Activated CD8-positive, alpha-beta T cell treated with anti-CD3 and anti-CD28 coated beads, Interleukin-2, amount 10 ng/mL, durations not matched to agents 7 days and 5 days (primary cell): ENCODE measurements at regions not wholly inside any gene's neighbourhood (a gene's known extent, or its start where the extent isn't known, plus 50 kb on each side); places are given as distances from the start of the nearest gene placed in this dataset.

ENCODE experiments used
- ATAC-seq: fragments of 150-1000 bp; cut with Tn5 transposase; one replicate; pipeline ENCODE4 v1.10.0; 2021; ENCODE audit warnings: moderate library complexity
- CTCF ChIA-PET: fragments of 350-600 bp; sonication (Branson Sonifier 250); formaldehyde crosslinking; loops from one replicate; lab custom pipeline; 2021; ENCODE audit warnings: antibody characterized with exemption; lab: Charles Lee
- POLR2A ChIA-PET: fragments of 350-600 bp; sonication (Branson Sonifier 250); formaldehyde crosslinking; loops from one replicate; lab custom pipeline; 2021; ENCODE audit warnings: antibody characterized with exemption; lab: Charles Lee
- DNase-seq: peaks from one replicate; pipeline ENCODE4 v3.0.0-alpha.2; 2020
- H3K27ac Mint-ChIP-seq: one replicate; pipeline ENCODE4 v1.8.0; 2021; ENCODE audit warnings: mild to moderate bottlenecking, mixed read lengths
- H3K27me3 Mint-ChIP-seq: one replicate; pipeline ENCODE4 v1.8.0; 2021; ENCODE audit warnings: low read depth, mixed read lengths
- H3K36me3 Mint-ChIP-seq: one replicate; pipeline ENCODE4 v1.8.0; 2021; ENCODE audit warnings: low read depth, mixed read lengths
- H3K4me1 Mint-ChIP-seq: one replicate; pipeline ENCODE4 v1.8.0; 2021; ENCODE audit warnings: low read depth, mixed read lengths
- H3K4me3 Mint-ChIP-seq: one replicate; pipeline ENCODE4 v1.8.0; 2021; ENCODE audit warnings: mild to moderate bottlenecking, mixed read lengths
- H3K9me3 Mint-ChIP-seq: one replicate; pipeline ENCODE4 v1.8.0; 2022; ENCODE audit warnings: mixed read lengths; ENCODE audit not compliant: insufficient read depth

GRCh38 chr13:76570510-76570971 is 315.7 kb downstream of the KCTD12 start:
- ATAC-seq (no peak), DNase-seq (no peak)
- Mint-ChIP-seq H3K36me3 (no peaks in the 10 kb centered on the region), H3K27ac (no peak overlapping the region), H3K27me3 (no peaks in the 10 kb centered on the region), H3K9me3 (peaks cover 1% of the 10 kb centered on the region), H3K4me3 (no peak overlapping the region), H3K4me1 (no peaks in the 10 kb centered on the region)
- ChIA-PET POLR2A (no interaction called here), CTCF (no interaction called here)

DNA sequence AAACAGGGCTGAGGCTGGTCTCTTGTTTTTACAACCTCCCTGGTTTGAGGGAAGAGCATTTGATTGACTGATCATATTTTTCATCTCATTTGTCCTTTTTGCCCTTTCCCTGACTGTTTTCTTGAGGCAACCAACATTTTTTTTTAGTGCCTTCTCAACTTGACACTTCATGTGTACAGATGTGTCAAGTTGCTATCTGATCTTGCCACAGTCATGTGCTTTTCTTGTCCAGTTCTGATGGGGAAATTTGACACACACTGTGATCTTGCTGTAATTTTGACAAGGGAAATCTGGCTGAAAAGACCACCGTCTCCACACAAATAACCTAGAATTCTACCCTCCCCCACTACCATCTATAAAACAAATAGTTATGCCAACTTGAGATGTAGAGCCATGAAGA is 329.6 kb downstream of the KCTD12 start:
- no peaks in the 10 kb centered on the region for H3K4me1 Mint-ChIP-seq
- POLR2A ChIA-PET: no interaction called here
- CTCF ChIA-PET: no interaction called here
- no peak for ATAC-seq
- no peak for DNase-seq
- no peak overlapping the region for H3K4me3 Mint-ChIP-seq
- no peaks in the 10 kb centered on the region for H3K36me3 Mint-ChIP-seq
- H3K27ac Mint-ChIP-seq: no peak overlapping the region
- H3K9me3 Mint-ChIP-seq: no peaks in the 10 kb centered on the region
- no peaks in the 10 kb centered on the region for H3K27me3 Mint-ChIP-seq

- Mint-ChIP-seq H3K9me3 (no peaks in the 10 kb centered on the region), H3K4me1 (no peaks in the 10 kb centered on the region), H3K27ac (no peak overlapping the region), H3K4me3 (no peak overlapping the region), H3K36me3 (no peaks in the 10 kb centered on the region), H3K27me3 (no peaks in the 10 kb centered on the region)
- DNase-seq: no peak
- ATAC-seq: no peak
- CTCF ChIA-PET: no interaction called here
- POLR2A ChIA-PET: no interaction called here
Observed at GRCh38 chr13:76552807-76553206, 333.4 kb downstream of the KCTD12 start.

DNA sequence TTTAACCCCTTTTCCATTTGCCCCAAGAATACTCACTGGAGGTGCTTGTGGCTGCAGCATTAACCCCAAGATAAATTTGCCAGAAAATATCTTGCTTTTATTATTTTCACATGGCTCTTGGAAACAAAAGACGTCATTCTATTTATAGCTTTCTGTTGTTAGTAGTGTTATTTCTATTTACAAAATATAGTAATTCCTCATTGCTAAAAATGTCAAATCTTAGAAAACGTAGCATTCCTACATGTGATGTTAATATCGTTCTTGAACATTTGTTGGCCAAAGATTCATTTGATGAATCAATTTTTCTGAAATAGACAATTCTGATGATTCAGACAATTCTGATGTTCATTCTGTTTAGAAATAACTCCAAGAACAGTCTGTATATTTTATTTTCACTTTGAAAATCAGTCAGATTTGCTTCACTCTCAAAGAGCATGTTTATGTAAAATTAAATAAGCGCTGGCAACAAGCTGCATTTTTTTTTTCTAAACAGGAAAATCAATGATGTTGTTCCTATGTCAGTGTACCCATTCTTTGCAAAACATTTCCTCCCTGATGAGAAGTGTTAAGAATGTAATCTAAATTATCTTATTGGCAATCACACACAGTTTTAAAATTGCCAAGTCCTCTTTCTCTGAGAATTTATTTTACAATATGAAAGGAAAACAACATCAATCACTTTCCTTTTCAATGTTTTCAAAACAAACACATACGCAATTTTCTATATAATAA is 334.0 kb downstream of the KCTD12 start:
- Mint-ChIP-seq H3K27ac (no peak overlapping the region), H3K27me3 (no peaks in the 10 kb centered on the region), H3K36me3 (no peaks in the 10 kb centered on the region), H3K9me3 (no peaks in the 10 kb centered on the region), H3K4me3 (no peak overlapping the region), H3K4me1 (no peaks in the 10 kb centered on the region)
- ChIA-PET POLR2A (no interaction called here), CTCF (no interaction called here)
- DNase-seq: no peak
- ATAC-seq: no peak

DNA sequence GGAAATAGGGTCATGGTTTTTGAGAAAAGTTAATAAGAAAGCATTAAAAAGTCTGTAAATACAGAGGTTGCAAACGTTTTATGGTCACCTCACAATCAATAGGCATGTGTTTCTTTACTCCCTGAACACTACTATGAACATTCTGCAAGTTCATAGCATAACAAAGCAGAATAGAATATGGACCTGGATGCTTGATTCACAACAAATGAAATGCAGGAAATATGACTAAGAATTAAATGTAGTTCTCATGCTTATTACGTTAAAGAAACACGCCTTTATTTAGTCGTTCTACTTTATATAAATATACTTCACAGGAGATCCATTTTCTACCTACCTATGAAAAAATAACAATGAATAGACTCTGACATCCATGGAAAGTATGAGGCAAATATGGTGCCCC is 344.0 kb downstream of the KCTD12 start:
- Mint-ChIP-seq H3K9me3 (no peaks in the 10 kb centered on the region), H3K36me3 (no peaks in the 10 kb centered on the region), H3K27ac (no peak overlapping the region), H3K4me1 (no peaks in the 10 kb centered on the region), H3K4me3 (no peak overlapping the region), H3K27me3 (no peaks in the 10 kb centered on the region)
- ChIA-PET CTCF (no interaction called here), POLR2A (no interaction called here)
- DNase-seq: no peak
- ATAC-seq: no peak

GRCh38 chr13:76538004-76538403 is 348.2 kb downstream of the KCTD12 start:
- H3K27me3 Mint-ChIP-seq: peaks cover 6% of the 10 kb centered on the region
- no peaks in the 10 kb centered on the region for H3K9me3 Mint-ChIP-seq
- no peak for ATAC-seq
- ChIA-PET POLR2A (no interaction called here), CTCF (no interaction called here)
- H3K4me1 Mint-ChIP-seq: no peaks in the 10 kb centered on the region
- DNase-seq: no peak
- H3K27ac Mint-ChIP-seq: no peak overlapping the region
- H3K36me3 Mint-ChIP-seq: no peaks in the 10 kb centered on the region
- no peak overlapping the region for H3K4me3 Mint-ChIP-seq

- Mint-ChIP-seq H3K36me3 (no peaks in the 10 kb centered on the region), H3K4me3 (no peak overlapping the region), H3K27ac (no peak overlapping the region), H3K27me3 (peaks cover 6% of the 10 kb centered on the region), H3K9me3 (no peaks in the 10 kb centered on the region), H3K4me1 (no peaks in the 10 kb centered on the region)
- ChIA-PET CTCF (no interaction called here), POLR2A (no interaction called here)
- ATAC-seq (no peak), DNase-seq (no peak)
Observed at GRCh38 chr13:76533251-76533650, 353.0 kb downstream of the KCTD12 start.

DNA sequence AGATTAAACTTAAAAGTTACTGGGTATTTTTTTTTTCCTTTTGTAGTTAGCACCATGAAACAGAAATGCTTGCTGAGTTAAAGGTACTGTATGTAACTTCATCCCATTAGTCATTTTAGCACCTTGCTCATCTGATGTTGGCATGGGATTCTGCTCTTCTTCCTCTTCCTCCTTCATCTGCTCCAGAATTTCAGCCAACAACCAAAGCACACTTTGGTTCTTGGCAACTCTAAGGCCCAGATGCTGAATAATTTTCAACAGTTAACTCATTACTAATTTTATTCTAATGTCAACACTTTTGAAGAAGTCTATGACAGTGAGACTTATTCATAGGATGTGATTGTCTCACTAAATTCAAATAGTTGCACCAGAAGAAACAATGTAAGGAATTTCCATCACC is 359.2 kb downstream of the KCTD12 start:
- Mint-ChIP-seq H3K27ac (no peak overlapping the region), H3K27me3 (no peaks in the 10 kb centered on the region), H3K4me3 (no peak overlapping the region), H3K9me3 (no peaks in the 10 kb centered on the region), H3K36me3 (no peaks in the 10 kb centered on the region), H3K4me1 (no peaks in the 10 kb centered on the region)
- DNase-seq (no peak), ATAC-seq (no peak)
- ChIA-PET POLR2A (no interaction called here), CTCF (no interaction called here)

DNA sequence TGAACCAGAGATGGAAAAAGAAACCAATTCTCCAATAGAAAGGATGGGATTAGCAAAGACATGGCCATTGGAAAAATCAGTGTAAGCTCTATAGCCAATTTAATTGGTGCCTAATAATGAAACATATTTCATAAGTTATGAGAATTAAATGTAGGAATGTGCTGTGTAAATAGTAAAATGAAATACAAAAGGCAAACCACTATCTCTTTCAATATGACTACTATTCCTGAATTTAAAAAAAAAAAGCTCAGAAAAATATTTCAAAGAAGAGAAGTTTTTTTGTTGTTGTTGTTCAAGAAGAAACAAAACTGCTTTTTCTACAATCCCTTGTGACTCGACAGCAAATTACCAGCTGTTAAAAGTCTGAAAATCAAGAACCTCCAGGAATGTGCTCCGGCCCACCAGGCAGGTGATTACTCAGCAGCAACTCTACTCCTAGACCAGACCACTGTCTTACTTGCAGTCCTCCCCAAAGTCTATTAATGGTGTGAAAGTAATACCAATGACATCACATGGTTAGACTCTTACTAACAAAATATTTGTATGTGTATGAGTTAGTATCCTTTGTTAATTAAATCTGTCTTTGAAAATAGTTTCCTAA is 362.4 kb downstream of the KCTD12 start:
- CTCF ChIA-PET: interaction anchor here (0.7 kb wide), 1 partner anchor 50 kb away, joined by 3 read pairs; no protein-coding TSS in a partner anchor

DNA sequence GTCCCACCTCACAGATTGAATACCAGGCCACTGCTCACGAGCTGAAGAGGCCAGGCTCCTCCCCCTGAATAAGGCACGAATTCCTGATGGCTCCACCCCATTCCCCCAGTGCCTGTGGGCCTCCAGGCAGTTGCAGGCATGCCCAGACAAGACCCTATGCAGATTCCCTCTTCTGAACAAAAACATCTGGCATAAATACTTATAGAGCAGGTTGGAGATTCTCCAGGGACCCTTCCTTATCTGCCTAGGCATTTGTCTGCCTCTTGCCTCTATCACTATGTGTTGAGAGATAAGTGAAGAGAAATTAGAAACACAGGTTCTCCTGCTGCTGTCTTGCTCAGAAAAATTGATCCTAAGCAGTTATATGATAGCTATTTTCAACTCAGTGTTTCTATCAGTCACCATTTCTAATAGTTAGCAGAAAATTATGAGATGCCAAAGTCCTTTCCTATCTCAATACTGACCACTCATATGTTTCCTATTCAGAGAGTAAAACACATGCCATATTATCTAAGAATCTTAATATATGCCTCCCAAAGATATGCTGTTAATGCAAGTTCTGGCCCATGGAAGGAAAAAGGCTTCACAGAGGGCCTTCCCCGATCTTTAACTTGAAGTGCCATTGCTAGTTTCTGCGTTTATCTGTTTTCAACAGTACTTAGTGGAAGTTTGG is 364.0 kb downstream of the KCTD12 start:
- CTCF ChIA-PET: no interaction called here
- Mint-ChIP-seq H3K27me3 (no peaks in the 10 kb centered on the region), H3K4me1 (no peaks in the 10 kb centered on the region), H3K36me3 (no peaks in the 10 kb centered on the region), H3K27ac (no peak overlapping the region), H3K4me3 (no peak overlapping the region), H3K9me3 (no peaks in the 10 kb centered on the region)
- ATAC-seq (no peak), DNase-seq (no peak)
- POLR2A ChIA-PET: no interaction called here

More for the DNA sequence above, 362.4 kb downstream of the KCTD12 start:
- Mint-ChIP-seq H3K4me3 (no peak overlapping the region), H3K27ac (no peak overlapping the region), H3K9me3 (no peaks in the 10 kb centered on the region), H3K4me1 (no peaks in the 10 kb centered on the region), H3K36me3 (no peaks in the 10 kb centered on the region), H3K27me3 (no peaks in the 10 kb centered on the region)
- POLR2A ChIA-PET: no interaction called here
- DNase-seq: no peak
- no peak for ATAC-seq

GRCh38 chr13:76519685-76520084 is 366.5 kb downstream of the KCTD12 start:
- H3K36me3 Mint-ChIP-seq: no peaks in the 10 kb centered on the region
- DNase-seq (no peak), ATAC-seq (no peak)
- no peaks in the 10 kb centered on the region for H3K9me3 Mint-ChIP-seq
- H3K27me3 Mint-ChIP-seq: peaks cover 3% of the 10 kb centered on the region
- no peaks in the 10 kb centered on the region for H3K4me1 Mint-ChIP-seq
- ChIA-PET CTCF (no interaction called here), POLR2A (no interaction called here)
- H3K27ac Mint-ChIP-seq: no peak overlapping the region
- no peak overlapping the region for H3K4me3 Mint-ChIP-seq

DNA sequence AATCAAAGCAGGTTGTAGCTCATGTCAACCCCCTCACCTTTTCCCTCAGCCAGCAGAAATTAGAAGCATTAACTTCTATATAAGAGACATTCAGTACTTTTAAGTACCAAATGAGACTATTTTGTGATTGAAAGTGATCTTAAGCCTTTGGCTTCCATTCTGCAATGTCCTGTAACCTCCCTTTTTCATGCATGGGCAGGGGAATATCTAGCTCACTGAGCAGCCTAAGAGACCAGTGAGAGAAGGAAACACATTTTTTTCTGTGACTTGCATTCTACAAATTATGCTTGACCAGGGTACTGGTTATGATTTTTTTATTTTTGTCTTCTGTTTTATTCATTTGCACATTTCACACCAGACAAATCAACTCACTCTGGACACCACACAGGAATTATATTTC is 369.6 kb downstream of the KCTD12 start:
- H3K36me3 Mint-ChIP-seq: no peaks in the 10 kb centered on the region

More for the DNA sequence above, 369.6 kb downstream of the KCTD12 start:
- DNase-seq (no peak), ATAC-seq (no peak)
- H3K4me1 Mint-ChIP-seq: no peaks in the 10 kb centered on the region
- no peaks in the 10 kb centered on the region for H3K9me3 Mint-ChIP-seq
- H3K4me3 Mint-ChIP-seq: no peak overlapping the region
- peaks cover 3% of the 10 kb centered on the region for H3K27me3 Mint-ChIP-seq
- POLR2A ChIA-PET: no interaction called here
- CTCF ChIA-PET: no interaction called here
- no peak overlapping the region for H3K27ac Mint-ChIP-seq
